ENCODE measurements at regions not wholly inside any gene's neighbourhood (a gene's known extent, or its start where the extent isn't known, plus 50 kb on each side); places are given as distances from the start of the nearest gene placed in this dataset.

- Histone ChIP-seq H3K27me3 (ENCODE audit: insufficient read depth, low read depth) (no peaks in the 10 kb centered on the region), H3K4me3 (IDR thresholded peaks at IDR 0.05; ENCODE audit: insufficient read depth, low read depth, low read length) (no peak overlapping the region), H3K4me1 (ENCODE audit: low read depth, poor library complexity, severe bottlenecking) (peaks cover 37% of the 10 kb centered on the region), H3K36me3 (ENCODE audit: insufficient read depth) (no peaks in the 10 kb centered on the region), H3K27ac (peak overlapping the region; percentile 47), H4K20me1 (ENCODE audit: insufficient read depth) (no peaks in the 10 kb centered on the region), H2AFZ (ENCODE audit: low read depth) (peak overlapping the region; percentile 50; the same call in 1 of the 2 replicates), H3K79me2 (ENCODE audit: insufficient read depth, low read depth) (no peaks in the 10 kb centered on the region), H3K9ac (peak overlapping the region; percentile 41; the same call in 1 of the 2 replicates), H3K4me2 (peak overlapping the region; percentile 29)
- TF ChIP-seq, protein P1, sequence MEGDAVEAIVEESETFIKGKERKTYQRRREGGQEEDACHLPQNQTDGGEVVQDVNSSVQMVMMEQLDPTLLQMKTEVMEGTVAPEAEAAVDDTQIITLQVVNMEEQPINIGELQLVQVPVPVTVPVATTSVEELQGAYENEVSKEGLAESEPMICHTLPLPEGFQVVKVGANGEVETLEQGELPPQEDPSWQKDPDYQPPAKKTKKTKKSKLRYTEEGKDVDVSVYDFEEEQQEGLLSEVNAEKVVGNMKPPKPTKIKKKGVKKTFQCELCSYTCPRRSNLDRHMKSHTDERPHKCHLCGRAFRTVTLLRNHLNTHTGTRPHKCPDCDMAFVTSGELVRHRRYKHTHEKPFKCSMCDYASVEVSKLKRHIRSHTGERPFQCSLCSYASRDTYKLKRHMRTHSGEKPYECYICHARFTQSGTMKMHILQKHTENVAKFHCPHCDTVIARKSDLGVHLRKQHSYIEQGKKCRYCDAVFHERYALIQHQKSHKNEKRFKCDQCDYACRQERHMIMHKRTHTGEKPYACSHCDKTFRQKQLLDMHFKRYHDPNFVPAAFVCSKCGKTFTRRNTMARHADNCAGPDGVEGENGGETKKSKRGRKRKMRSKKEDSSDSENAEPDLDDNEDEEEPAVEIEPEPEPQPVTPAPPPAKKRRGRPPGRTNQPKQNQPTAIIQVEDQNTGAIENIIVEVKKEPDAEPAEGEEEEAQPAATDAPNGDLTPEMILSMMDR (conservative IDR thresholded peaks at IDR 0.05; ENCODE audit: low read depth, low read length) = no peak
Observed at GRCh38 chr7:46015107-46015868, 94.2 kb upstream of the IGFBP3 start.

DNA sequence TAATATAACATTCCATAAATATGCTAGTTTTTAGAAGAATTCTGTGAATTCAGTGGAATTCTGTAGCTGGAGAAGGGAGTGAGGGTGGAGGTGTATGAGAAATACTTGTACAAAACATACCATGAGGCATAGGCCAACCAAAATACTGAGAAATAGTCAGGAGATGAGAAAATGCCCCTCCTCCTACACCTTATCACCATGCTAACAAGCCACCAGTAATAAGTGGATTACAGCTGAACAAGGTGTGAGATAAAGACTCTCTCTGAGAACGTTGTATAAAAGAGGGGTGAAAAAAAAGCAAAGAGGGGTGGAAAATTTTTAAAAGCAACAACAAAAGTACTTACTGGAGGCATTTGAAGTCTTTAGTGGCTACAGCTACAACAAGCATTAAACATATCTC, 90.4 kb upstream of the IGFBP3 start:
- no peaks in the 10 kb centered on the region for H3K79me2 ChIP-seq (ENCODE audit: insufficient read depth, low read depth)
- H3K4me3 ChIP-seq (IDR thresholded peaks at IDR 0.05; ENCODE audit: insufficient read depth, low read depth, low read length) = no peak overlapping the region
- no peak overlapping the region for H3K4me2 ChIP-seq
- no peak overlapping the region for H3K9ac ChIP-seq
- no peak overlapping the region for H2AFZ ChIP-seq (ENCODE audit: low read depth)
- H3K27ac ChIP-seq = no peak overlapping the region
- peaks cover 38% of the 10 kb centered on the region for H3K4me1 ChIP-seq (ENCODE audit: low read depth, poor library complexity, severe bottlenecking)
- TF ChIP-seq, protein P1 (conservative IDR thresholded peaks at IDR 0.05; ENCODE audit: low read depth, low read length) = no peak
- H3K36me3 ChIP-seq (ENCODE audit: insufficient read depth) = no peaks in the 10 kb centered on the region
- H3K27me3 ChIP-seq (ENCODE audit: insufficient read depth, low read depth) = no peaks in the 10 kb centered on the region
- H4K20me1 ChIP-seq (ENCODE audit: insufficient read depth) = no peaks in the 10 kb centered on the region

DNA sequence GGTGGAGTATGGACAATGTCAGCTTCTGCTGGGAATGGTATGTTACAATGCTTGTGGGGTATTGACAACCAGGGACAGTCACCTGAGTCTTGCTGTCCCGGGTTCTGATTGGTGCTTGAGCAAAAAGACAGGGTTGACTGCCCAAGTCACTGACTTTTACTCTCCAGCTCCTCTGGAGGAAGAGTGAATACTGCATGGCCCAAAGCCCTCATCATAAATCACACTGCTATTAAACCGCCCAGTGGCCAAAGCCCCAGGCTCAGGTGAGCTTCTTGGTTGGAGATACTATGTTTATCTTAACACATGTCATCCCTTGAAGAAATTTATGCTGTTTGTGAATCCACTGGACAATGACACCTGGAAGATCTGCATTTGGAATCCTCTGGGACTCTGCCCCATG, 90.0 kb upstream of the IGFBP3 start:
- no peak overlapping the region for H3K9ac ChIP-seq
- H2AFZ ChIP-seq (ENCODE audit: low read depth) = no peak overlapping the region
- no peak overlapping the region for H3K27ac ChIP-seq
- no peaks in the 10 kb centered on the region for H3K27me3 ChIP-seq (ENCODE audit: insufficient read depth, low read depth)
- peaks cover 39% of the 10 kb centered on the region for H3K4me1 ChIP-seq (ENCODE audit: low read depth, poor library complexity, severe bottlenecking)
- no peaks in the 10 kb centered on the region for H3K36me3 ChIP-seq (ENCODE audit: insufficient read depth)
- H3K79me2 ChIP-seq (ENCODE audit: insufficient read depth, low read depth) = no peaks in the 10 kb centered on the region
- H4K20me1 ChIP-seq (ENCODE audit: insufficient read depth) = no peaks in the 10 kb centered on the region
- no peak overlapping the region for H3K4me2 ChIP-seq
- TF ChIP-seq, protein P1 (conservative IDR thresholded peaks at IDR 0.05; ENCODE audit: low read depth, low read length) = no peak
- H3K4me3 ChIP-seq (IDR thresholded peaks at IDR 0.05; ENCODE audit: insufficient read depth, low read depth, low read length) = no peak overlapping the region

DNA sequence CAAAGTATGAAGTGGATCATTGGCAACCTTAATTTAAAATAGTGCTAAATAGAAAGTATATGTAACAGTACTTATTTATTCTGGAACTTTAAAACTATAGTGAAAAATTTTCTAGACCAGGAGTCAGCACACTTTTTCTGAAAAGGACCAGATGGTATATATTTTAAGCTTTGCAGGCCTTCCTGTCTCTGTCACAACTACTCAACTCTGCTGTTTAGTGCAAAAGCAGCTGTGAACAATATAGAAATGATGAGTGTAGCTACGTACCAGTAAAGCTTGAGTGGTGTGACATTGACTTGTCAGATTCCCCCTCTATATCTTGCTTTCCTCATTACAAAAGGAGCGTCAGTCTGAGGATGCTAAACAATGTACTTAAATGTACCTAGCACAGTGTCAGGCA, 88.1 kb upstream of the IGFBP3 start:
- Histone ChIP-seq H3K4me3 (IDR thresholded peaks at IDR 0.05; ENCODE audit: insufficient read depth, low read depth, low read length) (no peak overlapping the region), H2AFZ (ENCODE audit: low read depth) (no peak overlapping the region), H4K20me1 (ENCODE audit: insufficient read depth) (no peaks in the 10 kb centered on the region), H3K4me1 (ENCODE audit: low read depth, poor library complexity, severe bottlenecking) (peaks cover 23% of the 10 kb centered on the region), H3K9ac (no peak overlapping the region), H3K4me2 (no peak overlapping the region), H3K36me3 (ENCODE audit: insufficient read depth) (no peaks in the 10 kb centered on the region), H3K79me2 (ENCODE audit: insufficient read depth, low read depth) (no peaks in the 10 kb centered on the region), H3K27me3 (ENCODE audit: insufficient read depth, low read depth) (no peaks in the 10 kb centered on the region), H3K27ac (no peak overlapping the region)
- TF ChIP-seq, protein P1 (conservative IDR thresholded peaks at IDR 0.05; ENCODE audit: low read depth, low read length) = no peak
